Hepatocyte (in vitro differentiated cells): ENCODE measurements at regions not wholly inside any gene's neighbourhood (a gene's known extent, or its start where the extent isn't known, plus 50 kb on each side); places are given as distances from the start of the nearest gene placed in this dataset.

Source experiments
- EZH2 ChIP-seq: fragments of 200-600 bp; sonication (generic); IDR thresholded peaks from 2 replicates; pipeline ENCODE4 v1.6.1; 2016; ENCODE audit warnings: antibody characterized with exemption, mild to moderate bottlenecking, borderline replicate concordance
- TF ChIP-seq, protein P1 (sequence below): fragments of 200-600 bp; sonication (generic); IDR thresholded peaks from 2 replicates; pipeline ENCODE4 v1.5.1; 2016; ENCODE audit warnings: antibody characterized with exemption, mild to moderate bottlenecking; ENCODE audit not compliant: poor library complexity

DNA sequence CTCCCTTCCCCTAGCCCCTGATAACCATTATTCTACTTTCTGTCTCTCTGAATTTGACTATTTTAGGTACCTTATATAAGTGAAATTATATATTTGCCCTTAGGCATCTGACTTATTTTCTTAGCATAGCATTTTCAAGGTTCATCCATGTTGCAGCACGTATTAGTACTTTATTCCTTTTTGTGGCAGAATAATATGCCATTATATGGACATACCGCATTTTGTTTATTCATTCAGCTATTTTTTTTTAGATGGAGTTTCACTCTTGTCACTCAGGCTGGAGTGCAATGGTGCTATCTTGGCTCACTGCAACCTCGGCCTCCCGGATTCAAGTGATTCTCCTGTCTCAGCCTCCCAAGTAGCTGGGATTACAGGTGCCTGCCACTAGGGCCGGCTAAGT is 326.2 kb upstream of the PLXNA2 start:
- TF ChIP-seq, protein P1, sequence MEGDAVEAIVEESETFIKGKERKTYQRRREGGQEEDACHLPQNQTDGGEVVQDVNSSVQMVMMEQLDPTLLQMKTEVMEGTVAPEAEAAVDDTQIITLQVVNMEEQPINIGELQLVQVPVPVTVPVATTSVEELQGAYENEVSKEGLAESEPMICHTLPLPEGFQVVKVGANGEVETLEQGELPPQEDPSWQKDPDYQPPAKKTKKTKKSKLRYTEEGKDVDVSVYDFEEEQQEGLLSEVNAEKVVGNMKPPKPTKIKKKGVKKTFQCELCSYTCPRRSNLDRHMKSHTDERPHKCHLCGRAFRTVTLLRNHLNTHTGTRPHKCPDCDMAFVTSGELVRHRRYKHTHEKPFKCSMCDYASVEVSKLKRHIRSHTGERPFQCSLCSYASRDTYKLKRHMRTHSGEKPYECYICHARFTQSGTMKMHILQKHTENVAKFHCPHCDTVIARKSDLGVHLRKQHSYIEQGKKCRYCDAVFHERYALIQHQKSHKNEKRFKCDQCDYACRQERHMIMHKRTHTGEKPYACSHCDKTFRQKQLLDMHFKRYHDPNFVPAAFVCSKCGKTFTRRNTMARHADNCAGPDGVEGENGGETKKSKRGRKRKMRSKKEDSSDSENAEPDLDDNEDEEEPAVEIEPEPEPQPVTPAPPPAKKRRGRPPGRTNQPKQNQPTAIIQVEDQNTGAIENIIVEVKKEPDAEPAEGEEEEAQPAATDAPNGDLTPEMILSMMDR: no peak
- TF ChIP-seq EZH2: no peak
